ENCODE measurements at regions not wholly inside any gene's neighbourhood (a gene's known extent, or its start where the extent isn't known, plus 50 kb on each side); places are given as distances from the start of the nearest gene placed in this dataset.
"Not testable (repeated sequence)": the region's sequence is repeated elsewhere in the genome, so short reads cannot be mapped to it uniquely, and the experiment has no call there.

GRCh38 chr9:38324213-38324612 lies 68.3 kb upstream of the ALDH1B1 start:
- TF ChIP-seq DR1 (CRISPR knock-in tag; IDR thresholded peaks at IDR 0.05); GPBP1L1 (CRISPR knock-in tag; IDR thresholded peaks at IDR 0.05); TP53 (CRISPR knock-in tag; conservative IDR thresholded peaks at IDR 0.05); ZNF44 (CRISPR knock-in tag; IDR thresholded peaks at IDR 0.05); CREB1 (IDR thresholded peaks at IDR 0.05); CREB1 (CRISPR knock-in tag; IDR thresholded peaks at IDR 0.05); SMAD3 (CRISPR knock-in tag; IDR thresholded peaks at IDR 0.05); RELA (CRISPR knock-in tag; IDR thresholded peaks at IDR 0.05): not testable (repeated sequence)
- TF ChIP-seq, protein P1, sequence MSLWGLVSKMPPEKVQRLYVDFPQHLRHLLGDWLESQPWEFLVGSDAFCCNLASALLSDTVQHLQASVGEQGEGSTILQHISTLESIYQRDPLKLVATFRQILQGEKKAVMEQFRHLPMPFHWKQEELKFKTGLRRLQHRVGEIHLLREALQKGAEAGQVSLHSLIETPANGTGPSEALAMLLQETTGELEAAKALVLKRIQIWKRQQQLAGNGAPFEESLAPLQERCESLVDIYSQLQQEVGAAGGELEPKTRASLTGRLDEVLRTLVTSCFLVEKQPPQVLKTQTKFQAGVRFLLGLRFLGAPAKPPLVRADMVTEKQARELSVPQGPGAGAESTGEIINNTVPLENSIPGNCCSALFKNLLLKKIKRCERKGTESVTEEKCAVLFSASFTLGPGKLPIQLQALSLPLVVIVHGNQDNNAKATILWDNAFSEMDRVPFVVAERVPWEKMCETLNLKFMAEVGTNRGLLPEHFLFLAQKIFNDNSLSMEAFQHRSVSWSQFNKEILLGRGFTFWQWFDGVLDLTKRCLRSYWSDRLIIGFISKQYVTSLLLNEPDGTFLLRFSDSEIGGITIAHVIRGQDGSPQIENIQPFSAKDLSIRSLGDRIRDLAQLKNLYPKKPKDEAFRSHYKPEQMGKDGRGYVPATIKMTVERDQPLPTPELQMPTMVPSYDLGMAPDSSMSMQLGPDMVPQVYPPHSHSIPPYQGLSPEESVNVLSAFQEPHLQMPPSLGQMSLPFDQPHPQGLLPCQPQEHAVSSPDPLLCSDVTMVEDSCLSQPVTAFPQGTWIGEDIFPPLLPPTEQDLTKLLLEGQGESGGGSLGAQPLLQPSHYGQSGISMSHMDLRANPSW (CRISPR knock-in tag; IDR thresholded peaks at IDR 0.05; ENCODE audit: borderline replicate concordance): not testable (repeated sequence)
